ENCODE measurements at regions not wholly inside any gene's neighbourhood (a gene's known extent, or its start where the extent isn't known, plus 50 kb on each side); places are given as distances from the start of the nearest gene placed in this dataset.

DNA sequence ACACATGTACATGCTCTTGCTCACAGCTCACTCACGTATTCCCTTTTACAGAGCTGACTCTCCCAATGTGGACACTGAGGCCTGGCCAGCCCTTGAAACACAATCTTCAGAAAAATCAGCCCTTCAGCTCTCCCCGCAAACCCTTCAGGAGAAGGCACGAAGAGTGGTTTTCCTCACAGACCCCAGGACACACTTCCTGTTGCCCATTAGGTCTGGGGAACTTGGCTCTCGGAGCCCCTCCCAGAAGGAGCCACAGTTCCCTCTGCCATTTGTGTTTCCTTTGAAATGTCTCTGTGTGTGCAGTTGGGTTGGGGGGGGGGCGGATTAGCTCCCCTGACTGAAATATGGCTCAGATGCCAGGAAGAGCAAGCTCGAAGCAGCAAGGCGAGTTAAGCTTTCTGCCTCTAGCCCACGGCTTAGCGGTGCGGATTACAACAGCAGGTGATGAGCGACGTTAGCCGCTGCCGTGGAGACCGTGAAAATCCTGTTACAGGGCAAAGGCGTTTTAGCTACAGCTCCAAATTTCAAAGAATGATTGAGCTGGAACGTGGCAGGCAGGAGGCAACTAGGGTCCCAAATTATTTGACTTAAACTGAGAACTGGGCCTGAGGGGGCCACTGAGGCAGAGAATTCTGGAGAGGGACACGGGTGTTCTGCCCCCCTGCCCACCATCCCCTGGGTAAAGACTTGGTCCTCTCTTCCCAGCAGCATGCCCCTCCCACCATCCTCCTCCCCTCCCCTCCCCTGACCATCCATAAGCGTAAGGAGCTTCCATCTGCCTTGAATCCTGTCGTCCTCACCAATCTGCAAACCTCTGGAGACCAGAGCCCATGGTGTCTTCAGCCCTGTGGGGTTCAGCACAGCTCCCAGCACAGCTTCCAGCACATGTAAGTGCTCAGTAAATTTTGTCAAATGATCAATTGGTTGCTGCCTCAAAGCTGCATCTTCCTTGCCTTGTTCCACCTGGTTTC lies 598.6 kb downstream of the BUD13 start:
- TF ChIP-seq, protein P1, sequence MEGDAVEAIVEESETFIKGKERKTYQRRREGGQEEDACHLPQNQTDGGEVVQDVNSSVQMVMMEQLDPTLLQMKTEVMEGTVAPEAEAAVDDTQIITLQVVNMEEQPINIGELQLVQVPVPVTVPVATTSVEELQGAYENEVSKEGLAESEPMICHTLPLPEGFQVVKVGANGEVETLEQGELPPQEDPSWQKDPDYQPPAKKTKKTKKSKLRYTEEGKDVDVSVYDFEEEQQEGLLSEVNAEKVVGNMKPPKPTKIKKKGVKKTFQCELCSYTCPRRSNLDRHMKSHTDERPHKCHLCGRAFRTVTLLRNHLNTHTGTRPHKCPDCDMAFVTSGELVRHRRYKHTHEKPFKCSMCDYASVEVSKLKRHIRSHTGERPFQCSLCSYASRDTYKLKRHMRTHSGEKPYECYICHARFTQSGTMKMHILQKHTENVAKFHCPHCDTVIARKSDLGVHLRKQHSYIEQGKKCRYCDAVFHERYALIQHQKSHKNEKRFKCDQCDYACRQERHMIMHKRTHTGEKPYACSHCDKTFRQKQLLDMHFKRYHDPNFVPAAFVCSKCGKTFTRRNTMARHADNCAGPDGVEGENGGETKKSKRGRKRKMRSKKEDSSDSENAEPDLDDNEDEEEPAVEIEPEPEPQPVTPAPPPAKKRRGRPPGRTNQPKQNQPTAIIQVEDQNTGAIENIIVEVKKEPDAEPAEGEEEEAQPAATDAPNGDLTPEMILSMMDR (IDR thresholded peaks at IDR 0.05), result no peak
- no peak for TF ChIP-seq POLR2A (IDR thresholded peaks at IDR 0.05)
